ENCODE measurements at regions not wholly inside any gene's neighbourhood (a gene's known extent, or its start where the extent isn't known, plus 50 kb on each side); places are given as distances from the start of the nearest gene placed in this dataset.
"Not testable (repeated sequence)": the region's sequence is repeated elsewhere in the genome, so short reads cannot be mapped to it uniquely, and the experiment has no call there.

DNA sequence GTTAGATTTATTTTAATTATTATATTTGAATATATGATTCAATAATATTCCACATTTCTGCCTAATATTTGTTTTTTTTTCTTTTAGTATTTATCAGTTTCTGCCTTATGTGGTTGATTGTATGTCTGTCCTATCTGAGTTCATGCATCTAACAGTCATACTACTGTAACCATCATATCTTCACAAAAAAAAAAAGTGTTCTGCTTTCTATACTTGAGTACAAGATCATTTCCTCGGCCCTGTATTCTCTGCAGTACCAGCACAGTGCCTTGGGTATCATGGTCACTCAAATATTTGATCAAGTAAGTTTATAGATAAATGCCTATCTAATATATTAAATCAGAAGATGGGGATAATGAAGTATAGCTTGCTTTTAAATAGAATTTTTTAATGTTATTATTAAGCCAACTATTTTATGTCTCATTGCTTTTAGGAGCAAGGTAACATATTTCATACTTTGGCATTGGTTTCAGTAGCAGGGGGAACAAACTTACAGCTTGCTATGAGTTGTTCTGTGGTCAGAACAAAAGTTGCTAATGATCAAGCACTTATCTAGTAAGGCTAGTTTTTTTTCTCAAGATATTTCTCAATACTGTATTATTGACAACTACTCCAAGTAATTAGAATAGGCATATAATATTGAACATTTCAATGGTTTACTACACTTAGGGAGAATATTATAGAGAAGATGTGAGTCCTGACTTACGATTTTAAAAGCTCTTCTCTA lies 290.5 kb upstream of the FBXO33 start:
- no peak for DNase-seq

- no peak for DNase-seq
Observed at GRCh38 chr14:39716987-39717570, 284.8 kb upstream of the FBXO33 start.

- DNase-seq = no peak
Observed at GRCh38 chr14:39712293-39712999, 280.2 kb upstream of the FBXO33 start.

DNA sequence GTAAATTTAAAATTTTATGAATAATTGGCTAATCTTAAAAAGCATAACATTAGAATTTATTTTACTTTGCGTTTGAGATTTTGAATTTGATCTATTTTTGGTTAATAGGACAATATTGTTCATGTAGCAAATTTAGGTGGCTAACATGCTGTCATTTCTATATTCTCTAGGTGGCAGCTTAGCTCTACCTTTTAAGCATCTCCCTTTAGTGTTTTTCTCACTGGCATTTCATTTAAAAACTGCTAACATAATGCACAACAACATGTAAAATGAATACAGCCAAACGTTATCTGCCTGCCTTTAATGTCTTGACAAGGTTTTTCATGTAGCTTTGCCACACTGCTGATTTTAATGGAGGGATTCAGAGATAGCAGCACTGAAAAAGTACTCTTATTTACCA lies 272.4 kb upstream of the FBXO33 start:
- DNase-seq = no peak

- no peak for DNase-seq
Observed at GRCh38 chr14:39694341-39694740, 262.1 kb upstream of the FBXO33 start.

- DNase-seq = no peak
Observed at GRCh38 chr14:39683691-39684260, 251.5 kb upstream of the FBXO33 start.

- no peak for DNase-seq
Observed at GRCh38 chr14:39682582-39682981, 250.3 kb upstream of the FBXO33 start.

DNA sequence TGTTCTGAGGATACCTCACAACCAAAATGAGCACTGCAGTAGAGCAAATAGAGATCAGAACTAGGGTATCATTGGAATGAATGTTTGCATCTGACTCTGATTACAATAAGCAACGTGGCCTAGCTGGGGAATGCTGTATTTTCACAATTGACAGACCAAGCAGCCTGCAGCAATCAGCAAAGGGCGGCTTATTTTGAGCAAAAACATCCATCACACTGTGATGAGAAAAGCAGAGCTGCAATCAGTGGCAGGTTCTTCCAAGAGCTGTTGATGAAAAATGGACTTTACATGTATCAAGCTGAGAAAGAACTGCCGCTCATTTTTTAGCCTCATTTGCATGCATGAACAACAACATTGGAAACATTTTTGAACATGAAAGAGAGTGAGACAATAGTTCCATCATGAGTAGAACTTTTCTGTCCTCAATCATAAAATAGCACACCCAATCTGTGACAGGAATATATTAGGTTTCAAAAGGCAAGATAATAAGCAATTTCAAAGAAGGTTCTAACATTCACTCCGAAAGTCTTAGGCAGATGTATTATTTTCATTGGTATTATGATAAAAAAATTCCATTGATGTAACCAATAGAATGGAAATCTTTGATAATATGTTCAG lies 249.7 kb upstream of the FBXO33 start:
- no peak for DNase-seq

DNA sequence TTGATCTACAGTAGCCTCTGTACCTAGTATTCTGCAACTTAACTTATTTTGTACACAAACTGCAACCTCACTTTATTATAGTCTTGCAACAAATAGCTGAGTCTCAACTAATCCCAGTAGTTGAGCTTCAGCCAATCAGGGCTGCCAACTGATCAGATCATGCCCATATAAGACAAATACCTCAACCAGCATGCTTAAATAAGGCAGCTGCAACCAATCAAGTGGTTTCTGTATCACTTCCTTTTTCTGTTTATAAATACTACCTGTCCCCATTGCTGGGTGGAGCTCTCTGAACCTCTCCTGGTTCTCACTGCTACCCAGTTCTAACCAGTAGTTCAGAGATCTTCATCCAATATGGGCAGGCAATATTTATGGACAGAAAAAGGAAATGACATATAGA lies 248.5 kb upstream of the FBXO33 start:
- DNase-seq = no peak

DNA sequence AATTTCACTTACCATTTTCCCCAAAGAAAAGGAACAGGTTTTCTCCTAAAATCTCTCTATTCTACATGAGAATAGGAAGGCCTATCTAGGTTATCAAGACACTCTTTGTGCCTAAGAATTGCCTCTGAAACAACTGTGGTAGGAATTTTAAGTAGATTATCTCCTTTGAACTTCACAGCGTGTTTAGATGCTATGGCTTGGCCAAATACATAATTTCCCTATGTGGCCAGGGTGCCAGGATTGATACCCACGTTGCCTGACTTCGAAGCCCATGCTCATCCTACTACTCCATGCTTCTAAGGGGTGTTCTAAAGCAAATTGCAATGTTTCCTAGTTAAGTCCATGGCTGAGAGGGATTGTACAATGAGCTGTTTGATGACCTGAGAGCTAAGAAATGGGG lies 241.5 kb upstream of the FBXO33 start:
- DNase-seq = no peak

GRCh38 chr14:39673270-39673711 lies 241.1 kb upstream of the FBXO33 start:
- no peak for DNase-seq

DNA sequence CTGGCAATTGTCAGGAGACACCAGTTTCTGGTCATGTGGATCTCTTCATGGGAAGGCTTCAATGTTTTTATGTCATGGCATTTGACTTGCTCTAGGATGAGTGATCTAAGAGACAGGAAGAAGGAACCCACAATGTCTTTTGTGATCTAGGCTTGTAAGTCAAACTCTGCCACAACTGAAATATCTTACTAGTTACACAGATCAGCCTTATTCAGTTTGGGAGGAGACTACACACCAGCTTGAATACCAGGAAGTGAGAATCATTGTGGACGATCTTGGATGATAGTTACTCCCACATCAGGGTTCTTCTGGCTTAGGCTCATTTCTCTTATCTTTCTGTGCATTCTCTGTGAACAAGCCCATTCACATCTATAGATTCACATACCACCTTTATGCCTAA lies 236.2 kb upstream of the FBXO33 start:
- DNase-seq = no peak

DNA sequence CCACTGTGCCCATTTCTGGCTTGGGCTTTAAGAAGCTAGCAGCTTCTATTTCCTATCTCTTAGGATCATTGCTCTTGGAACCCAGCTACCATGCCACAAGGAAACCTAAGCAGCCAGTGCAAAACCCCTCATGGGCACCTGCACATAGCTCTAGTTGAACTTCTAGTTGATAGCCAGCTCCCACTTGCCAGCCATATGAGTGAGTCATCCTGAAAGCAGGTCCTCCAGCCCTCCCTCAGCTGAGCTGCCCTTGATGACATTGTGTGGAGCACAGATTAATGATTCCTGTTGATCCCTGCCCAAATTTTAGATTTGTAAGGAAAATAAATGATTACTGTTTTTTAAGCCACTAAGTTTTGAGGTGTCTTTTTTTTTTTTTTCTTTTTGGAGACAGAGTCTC lies 234.2 kb upstream of the FBXO33 start:
- no peak for DNase-seq

DNA sequence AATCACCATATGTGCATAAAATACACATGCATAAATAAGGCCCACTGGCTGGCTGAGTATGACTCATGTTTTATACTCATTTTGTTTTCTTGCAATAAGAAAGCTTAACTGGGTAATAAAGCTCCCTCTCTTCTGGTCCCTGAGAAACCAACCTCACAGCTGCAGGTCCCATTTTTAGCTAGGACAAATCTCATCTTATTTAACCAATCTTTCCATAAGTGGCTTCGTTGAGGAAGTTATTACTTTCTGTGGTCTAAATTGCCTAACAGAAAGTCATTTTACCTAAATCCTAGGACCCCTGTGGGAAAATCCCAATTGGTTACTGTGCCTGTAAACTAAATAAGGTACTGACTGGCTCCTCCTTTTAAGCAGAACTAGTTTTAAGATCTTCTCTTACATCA lies 232.8 kb upstream of the FBXO33 start:
- DNase-seq = no peak

DNA sequence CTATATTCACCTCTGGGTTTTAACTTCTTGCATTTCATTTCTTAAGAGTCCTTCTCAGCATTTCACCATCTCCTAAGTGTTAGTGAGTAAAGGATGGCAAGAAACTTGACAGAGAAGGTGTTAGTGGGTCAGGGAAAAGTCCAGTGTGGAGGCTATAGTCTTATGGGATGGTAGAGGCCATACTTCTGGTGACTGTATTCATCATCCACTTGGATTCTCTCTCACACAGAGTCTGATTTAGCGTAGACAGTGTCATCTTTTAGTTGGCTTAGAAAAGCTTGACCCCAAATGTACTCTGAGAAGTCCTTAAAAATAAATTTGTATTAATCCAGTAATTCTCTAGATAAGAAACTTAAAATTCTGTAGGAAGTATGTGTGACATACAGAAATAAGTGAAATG lies 232.4 kb upstream of the FBXO33 start:
- no peak for DNase-seq

DNA sequence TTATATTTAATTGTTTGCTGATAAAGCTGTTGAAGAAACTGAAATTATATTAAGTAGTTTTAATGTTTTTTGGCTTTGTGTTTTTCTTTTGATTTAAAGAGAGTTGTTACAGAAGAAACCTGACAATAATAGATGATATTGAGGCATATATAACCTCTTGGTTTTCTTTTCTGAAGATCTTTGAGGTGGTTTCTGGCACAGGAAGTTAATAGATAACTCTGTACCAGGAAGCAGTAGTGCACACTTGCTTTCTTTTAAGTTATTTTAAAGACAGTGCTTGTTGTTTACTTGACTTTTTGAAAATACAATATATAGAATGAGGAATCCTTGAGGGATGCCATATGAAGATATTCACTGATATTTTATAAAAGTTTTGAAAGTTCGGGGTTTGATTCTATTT lies 209.0 kb upstream of the FBXO33 start:
- no peak for DNase-seq

DNA sequence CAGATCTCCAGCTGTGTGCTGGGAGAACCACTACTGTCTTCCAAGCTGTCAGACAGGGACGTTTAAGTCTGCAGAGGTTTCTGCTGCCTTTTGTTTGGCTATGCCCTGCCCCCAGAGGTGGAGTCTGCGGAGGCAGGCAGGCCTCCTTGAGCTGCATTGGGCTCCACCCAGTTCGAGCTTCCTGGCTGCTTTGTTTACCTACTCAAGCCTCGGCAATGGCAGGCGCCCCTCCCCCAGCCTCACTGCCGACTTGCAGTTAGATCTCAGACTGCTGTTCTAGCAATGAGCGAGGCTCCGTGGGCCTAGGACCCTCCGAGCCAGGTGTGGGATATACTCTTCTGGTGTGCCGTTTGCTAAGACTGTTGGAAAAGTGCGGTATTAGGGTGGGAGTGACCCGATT lies 206.8 kb upstream of the FBXO33 start:
- not testable (repeated sequence) for DNase-seq

- DNase-seq = no peak
Observed at GRCh38 chr14:39628087-39628486, 195.9 kb upstream of the FBXO33 start.

DNA sequence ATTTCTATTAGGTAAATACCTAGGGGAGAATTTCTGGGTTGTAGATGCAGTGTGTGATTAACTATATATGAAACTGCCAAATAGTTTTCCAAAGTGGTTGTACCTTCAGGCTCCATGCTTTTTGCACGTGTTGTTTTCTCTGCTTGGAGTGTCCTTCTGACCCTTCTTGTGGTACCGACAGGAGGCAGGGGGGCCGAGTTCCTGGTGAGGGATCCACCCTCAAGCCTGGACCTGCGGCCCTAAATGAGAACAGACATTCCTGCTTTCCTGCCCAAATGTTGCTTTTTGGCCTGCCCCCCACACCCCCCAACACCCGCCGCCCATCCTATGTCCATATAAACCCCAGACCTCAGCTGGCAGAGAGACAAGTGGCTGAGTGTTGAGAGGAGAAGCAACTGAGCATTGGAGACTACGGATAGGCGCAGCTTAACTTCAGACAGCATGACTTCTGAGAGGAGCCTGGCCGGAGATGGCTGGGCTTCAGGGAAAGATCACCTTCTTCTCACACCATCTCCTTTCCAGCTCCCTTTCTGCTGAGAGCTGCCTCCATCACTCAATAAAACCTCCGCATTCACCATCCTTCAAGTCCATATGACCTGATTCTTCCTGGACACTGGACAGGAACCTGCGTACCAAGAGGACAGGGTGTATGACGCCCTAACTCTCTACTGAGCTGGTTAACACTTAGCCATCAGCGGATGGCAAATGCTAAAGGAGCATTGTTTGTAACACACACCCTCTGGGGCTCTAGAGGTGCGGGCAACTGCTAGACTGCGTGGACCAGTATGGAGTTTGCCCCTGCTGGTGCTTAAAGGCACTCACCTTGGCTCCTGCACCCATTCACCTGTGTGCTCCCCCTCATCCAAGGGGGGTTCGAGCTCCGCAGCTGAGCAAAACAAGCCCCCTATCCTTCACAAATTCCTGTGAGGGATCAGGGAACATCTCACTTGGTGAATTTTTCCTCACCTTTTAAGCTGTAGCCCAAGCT lies 194.7 kb upstream of the FBXO33 start:
- no peak for DNase-seq

- DNase-seq = no peak
Observed at GRCh38 chr14:39621678-39622077, 189.4 kb upstream of the FBXO33 start.

- DNase-seq = no peak
Observed at GRCh38 chr14:39621223-39621622, 189.0 kb upstream of the FBXO33 start.

- DNase-seq = no peak
Observed at GRCh38 chr14:39617537-39617936, 185.3 kb upstream of the FBXO33 start.
